ENCODE measurements at regions not wholly inside any gene's neighbourhood (a gene's known extent, or its start where the extent isn't known, plus 50 kb on each side); places are given as distances from the start of the nearest gene placed in this dataset.
"Not testable (repeated sequence)": the region's sequence is repeated elsewhere in the genome, so short reads cannot be mapped to it uniquely, and the experiment has no call there.

DNA sequence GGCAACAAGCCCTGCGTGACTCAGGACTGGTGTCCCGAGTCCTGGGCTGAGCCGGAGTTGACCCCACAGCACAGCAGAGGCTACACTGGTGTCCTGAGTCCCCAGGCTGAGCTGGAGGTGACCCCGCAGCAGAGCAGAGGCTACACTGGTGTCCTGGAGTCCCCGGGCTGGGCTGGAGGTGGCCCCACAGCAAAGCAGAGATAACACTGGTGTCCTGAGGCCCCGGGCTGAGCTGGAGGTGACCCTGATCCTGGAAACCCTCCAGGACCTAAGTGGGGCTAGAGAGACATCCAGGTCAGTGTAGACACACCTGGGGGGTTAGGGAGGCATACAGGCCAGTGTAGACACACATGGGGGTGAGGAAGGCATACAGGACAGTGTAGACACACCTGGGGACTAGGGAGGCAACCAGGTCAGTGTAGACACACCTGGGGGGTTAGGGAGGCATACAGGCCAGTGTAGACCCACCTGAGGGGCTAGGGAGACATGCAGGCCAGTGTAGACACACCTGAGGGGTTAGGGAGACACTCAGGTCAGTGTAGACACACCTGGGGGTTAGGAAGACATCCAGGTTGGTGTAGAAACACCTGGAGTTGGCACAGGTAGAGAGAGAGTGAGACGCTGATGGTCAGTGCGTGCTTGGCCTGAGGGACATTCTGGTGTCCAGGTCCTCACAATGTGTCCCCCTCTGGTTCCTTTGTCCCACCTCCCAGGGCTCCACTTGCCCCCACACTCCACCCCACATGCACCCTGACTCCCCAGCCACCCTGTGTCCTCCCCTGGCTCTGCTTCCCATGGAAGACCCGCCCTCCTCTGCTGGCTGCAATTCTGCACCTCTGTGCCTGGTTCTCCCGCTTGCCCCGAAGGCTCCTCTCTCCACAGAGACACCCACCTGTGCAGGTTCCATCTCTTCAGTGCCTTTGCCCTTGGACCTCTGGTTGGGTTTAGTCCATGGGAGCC lies 321.6 kb upstream of the SFSWAP start:
- DNase-seq (ENCODE audit: low read depth, low spot score) = no peak

DNA sequence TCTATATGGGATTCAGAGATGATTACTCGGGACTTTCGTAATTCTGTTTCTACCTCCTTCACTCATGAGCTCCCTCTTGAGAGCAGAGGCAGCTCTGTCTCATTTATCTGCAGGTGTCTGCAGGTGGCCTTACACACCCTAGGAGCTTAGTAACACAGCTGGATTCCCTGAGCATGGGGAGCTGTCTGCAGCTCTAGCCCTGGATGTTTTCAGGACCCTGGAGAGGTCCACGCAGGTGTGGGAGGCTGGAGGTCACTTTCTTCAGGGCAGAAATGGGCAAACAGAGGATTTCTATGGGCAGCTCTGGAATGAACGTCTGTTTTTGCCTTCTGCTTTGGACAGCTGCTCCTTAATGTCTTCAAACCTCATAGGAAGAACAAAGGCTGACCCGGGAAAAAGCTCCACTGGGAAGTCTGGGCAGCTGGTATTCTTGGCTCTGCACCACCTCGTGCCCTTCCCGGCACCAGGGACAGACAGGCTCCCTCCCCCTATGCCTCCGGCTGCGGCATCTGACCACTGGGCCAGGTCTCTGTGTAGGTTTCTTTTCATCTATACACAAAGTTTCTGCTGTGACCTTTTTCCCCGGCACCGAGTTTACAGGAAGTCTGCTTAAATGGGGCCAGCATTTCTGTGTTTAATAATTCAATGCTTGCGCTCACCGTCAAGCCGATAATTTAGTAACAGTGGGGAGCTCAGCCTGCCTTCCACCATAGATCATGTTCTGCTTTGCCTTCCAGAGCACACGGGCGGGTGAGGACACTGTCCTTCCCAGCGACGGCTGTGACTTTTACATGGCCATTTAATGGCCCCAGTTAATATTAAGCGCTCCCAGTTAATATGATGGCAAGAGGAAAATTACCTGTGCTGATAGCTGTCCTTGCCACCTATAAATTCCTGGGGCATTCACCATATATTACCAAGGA lies 320.2 kb upstream of the SFSWAP start:
- peak; percentile 81 for DNase-seq (ENCODE audit: low read depth, low spot score)

DNA sequence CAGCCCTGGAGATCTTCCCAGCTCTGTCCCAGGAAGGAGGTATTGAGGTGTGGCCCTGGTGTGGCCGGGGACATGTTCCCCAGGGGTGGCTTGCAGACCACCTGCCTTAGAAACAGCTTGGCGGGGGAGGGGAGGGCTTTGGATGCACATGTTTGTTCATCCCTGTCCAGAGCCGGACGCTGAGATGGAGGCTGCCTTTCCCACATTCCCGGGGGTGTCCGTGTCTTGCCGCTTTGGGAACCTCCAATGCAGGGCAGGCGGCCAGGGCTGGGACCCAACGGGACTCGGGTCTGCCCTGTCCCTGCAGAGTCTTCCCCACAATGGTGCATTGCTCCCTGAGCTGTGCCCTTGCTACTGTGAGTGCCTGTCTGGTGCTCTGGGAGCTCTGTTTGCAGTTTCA lies 319.5 kb upstream of the SFSWAP start:
- no peak for DNase-seq (ENCODE audit: low read depth, low spot score)

DNA sequence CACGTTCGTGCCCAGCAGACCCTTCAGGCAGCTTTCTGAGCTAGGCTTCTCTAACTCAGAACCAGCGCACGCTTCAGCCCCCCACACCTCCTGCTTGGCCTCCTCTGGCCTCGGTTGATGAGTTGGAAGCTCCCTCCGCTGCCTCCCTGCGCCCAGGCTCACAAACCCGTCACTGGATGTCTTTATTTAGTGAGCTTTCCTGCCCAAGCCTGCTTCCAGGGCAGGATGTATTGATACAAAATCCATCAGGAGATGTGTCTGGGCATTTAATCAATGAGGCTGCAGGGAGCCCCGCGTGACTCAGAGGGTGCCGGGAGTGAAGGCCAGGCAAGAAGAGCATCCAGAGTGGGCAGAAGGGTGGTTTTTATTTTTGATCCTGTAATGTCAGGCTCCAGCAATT lies 316.1 kb upstream of the SFSWAP start:
- not testable (repeated sequence) for DNase-seq (ENCODE audit: low read depth, low spot score)

DNA sequence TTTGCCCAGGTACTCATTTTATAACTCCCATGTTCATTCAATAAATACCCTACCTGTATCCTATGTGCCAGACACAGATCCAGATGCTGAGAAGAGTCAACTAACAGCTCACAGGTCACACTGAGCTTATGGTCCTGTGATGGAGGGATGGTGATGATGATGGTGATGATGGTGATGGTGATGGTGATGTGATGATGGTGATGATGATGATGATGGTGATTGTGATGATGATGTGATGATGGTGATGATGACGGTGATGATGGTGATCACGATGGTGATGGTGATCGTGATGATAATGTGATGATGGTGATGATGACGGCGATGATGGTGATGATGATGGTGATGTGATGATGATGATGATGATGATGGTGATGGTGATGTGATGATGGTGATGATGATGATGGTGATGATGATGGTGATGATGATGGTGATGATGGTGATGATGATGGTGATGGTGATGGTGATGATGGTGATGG lies 315.6 kb upstream of the SFSWAP start:
- not testable (repeated sequence) for DNase-seq (ENCODE audit: low read depth, low spot score)

DNA sequence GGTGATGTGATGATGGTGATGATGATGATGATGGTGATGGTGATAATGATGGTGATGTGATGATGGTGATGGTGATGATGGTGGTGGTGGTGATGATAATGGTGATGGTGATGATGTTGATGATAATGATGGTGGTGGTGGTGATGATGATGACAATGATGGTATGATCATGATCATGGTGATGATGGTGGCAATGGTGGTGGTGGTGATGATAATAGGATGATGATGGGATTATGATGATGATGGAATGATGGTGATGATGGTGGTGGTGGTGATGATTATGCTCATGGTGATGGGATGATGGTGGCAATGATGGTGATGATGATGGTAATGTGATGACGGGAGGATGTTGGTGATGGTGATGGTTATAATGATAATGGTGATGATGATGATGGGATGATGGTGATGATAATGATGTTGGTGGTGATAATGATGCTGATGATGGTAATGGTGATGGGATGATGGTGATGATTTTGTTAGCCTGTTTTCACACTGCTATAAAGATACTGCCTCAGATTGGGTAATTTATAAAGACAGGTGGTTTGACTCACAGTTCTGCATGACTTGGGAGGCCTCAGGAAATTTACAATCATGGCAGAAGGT lies 314.8 kb upstream of the SFSWAP start:
- no peak for DNase-seq (ENCODE audit: low read depth, low spot score)

DNA sequence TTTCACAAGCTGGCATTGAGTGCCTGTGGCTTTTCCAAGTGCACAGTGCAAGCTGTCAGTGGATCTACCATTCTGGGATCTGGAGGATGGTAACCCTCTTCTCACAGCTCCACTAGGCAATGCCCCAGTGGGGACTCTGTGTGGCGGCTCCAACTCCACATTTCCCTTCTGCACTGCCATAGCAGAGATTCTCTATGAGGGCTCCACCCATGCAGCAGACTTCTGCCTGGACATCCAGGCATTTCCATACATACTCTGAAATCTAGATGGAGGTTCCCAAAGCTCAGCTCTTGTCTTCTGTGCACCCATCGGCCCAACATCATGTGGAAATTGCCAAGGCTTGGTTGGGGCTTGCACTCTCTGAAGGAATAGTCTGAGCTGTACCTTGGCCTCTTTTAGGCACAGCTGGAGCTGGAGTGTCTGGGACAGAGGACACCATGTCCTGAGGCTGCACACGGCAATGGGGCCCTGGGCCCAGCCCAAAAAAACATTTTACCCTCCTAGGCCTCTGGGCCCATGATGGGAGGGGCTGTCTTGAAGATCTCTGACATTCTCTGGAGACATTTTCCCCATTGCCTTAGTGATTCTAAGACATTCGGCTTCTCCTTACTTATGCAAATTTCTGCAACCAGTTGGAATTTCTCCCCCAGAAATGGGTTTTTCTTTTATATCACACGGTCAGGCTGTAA lies 313.3 kb upstream of the SFSWAP start:
- DNase-seq (ENCODE audit: low read depth, low spot score) = no peak

DNA sequence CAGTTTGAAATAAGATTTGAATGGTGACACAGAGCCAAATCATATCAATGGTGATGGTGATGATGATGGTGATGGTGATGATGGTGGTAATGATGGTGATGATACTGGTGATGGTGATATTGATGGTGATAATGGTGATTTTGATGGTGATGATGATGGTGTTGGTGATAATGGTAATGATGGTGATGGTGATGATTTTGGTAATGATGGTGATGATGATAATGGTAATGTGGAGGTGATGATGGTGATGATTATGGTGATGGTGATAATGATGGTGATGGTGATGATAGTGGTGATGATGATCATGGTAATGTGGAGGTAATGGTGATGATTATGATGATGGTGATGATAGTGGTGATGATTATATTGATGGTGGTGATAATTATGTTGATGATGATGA lies 311.9 kb upstream of the SFSWAP start:
- no peak for DNase-seq (ENCODE audit: low read depth, low spot score)

DNA sequence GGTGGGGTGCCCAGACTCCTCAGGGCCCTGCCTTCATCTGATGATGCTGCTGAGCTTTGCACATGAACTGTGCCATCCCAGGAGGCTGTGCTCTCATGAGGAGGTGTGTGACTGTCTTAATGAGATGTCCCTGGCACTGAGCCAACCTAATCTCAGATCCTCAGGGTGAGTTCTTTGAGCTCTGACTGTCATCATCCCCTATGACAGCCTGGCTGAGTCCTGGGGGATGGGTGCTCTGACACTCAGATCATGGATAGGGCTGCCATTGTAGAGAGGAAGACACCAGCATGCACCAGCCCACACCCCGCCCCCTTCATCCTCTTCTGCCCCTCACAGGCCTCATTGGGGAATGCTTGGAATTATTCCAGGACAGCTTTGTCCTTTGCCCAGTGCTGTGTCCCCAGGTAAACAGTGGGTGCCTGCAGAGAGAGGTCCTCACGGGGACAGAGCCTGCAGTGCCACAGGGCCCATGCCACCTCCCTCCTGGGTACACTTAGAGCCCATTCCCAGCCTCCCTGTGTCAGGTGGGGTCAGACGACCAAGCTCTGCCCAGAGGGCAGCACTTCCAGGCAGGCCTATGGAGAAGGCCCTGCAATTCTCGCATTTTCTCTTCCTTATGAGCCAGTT lies 310.1 kb upstream of the SFSWAP start:
- not testable (repeated sequence) for DNase-seq (ENCODE audit: low read depth, low spot score)

DNA sequence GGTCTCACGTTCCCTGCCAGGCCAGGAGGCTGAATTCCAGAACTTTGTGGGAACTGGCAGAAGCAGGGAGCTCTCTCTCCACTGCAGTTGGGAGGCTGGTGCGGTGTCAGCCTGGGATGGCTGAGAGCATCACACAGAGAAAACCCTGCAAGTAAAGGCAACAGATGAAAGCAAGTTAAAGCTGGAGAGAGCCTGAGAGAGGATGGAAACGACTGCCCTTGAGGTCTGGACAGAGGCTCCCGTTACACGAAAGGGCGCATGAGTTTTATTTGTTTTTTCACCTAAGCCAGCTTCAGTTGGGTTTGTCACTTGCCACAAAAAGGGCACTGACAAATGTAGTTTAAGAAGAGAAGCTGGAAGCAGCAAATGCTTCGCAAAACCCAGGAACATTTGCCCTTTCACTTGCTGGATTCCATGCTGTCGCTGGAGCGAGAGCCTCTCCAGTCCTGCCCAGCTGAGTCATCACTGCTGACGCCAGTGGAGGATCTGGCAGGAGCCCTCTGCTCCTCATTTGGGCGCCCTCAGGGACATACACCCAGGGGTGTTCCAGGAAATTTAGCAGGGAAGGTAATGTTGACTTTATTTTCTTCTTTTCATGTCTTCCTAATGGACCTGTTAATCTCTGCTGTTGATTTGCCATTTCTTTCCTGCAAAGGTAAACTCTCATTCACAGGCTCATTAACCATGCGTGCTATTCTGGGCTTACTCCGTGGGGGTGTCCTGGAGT lies 308.8 kb upstream of the SFSWAP start:
- DNase-seq (ENCODE audit: low read depth, low spot score) = not testable (repeated sequence)

DNA sequence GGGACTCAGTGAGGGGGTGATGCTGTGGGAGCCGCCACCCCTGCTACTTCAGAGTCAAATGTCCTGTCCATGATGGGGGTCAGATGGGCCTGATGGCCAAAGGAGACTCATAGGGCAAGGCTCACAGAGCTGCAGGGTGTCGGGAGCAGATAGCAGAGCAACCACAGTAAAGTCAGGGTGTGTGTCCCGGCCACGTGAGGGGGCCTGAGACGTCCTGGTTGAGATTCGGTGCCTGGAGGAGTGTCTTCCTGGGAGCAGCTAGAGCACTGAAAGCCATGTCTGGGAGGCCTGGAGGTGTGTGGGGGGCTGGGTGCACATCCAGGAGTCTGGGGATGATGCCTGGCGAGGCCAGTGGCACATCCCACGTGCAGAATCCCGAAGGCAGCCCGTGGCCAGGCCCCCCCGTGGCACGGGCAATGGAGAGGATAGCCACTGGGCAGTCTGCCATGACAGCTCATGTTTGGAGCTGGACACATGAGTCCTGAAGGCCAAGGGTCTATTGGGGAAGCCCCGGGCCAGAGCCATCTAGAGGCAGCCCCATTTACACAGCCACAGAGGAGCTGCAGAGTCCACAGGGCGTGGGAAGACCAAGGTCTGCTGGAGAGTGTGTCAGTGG lies 308.0 kb upstream of the SFSWAP start:
- no peak for DNase-seq (ENCODE audit: low read depth, low spot score)

DNA sequence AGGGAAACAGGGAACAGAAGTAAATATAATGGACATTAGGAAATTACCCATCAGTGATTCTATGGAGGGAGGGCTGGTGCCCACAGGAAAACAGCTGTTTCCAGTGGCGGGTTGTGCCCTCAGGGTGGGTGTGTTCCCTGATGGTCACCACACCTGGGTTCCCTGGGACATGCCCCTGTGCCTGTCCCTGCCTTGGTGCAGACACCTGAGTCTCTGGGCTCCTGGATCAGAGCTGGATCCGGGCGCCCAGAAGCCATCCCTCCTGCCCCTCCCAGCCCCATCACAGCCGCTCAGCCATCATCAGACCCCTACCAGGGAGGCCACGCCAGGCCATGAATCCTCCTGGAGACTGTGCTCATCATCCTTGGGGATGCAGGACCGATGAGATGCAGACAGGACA lies 307.2 kb upstream of the SFSWAP start:
- no peak for DNase-seq (ENCODE audit: low read depth, low spot score)

DNA sequence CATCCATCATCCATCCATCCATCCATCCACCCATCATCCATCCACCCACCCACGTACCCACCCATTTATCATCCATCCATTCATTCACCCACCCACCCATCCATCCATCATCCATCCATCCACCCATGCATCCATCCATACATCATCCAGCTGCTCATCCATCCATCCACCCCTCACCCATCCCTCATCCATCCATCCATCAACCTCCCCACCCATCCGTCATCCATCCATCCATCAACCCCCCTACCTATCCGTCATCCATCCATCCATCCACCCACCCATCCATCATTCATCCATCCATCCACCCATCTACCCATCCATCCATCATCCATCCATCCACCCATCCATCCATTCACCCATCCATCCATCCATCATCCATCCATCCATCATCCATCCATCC lies 306.2 kb upstream of the SFSWAP start:
- no peak for DNase-seq (ENCODE audit: low read depth, low spot score)

DNA sequence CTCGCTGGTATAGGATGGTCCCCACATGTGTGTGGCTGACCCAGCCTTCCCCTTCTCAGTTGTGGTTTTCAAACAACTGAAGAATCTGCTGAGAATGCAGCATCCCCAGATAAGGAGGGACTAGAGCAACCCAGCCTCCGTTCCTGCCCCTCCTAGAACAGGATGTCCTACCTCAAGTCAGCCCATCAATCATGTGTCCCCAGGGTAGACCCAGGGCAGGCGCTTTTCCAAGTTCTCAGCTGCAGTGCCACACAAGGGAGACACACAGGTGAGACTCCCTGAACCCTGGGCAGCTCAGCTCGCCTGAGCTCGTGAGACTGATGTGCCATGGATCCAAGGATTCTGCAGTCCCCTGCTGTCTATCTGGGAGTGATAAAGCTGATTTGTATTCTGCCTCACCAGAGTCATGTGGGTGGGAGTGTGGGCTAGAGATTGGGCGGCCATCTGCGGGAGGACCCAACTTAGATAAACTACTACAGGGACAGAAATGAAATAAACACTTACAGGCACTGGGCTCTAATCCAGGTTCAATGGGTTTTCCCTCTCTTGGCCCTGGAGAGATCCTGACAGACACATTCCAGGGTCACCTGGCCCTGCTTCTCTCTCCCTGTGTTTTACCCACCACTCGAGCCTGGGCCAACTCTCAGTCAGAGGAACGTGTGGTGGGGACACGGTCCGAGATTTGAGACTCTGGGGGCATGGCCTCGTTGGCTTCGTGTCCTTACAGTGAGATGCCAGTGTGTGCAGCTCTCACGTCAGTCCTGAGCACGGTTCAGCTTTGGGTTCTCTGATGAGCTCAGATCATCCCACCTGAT lies 303.5 kb upstream of the SFSWAP start:
- DNase-seq (ENCODE audit: low read depth, low spot score) = no peak

DNA sequence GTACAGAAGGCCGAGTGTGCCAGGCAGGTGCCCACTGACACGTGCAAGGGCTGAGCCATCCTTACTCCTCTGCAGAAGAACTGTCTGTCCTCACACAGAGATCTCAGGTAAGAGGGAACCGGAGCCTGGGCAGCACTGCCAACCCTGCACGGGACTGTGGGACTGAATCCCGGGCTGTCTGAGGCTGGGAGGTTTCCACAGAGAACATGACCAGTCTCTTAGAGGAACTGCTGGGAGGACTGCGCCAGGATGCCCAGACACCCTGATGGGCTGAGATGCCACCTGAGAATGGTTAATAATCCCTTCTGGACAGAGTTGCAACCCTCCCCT lies 302.9 kb upstream of the SFSWAP start:
- no peak for DNase-seq (ENCODE audit: low read depth, low spot score)

DNA sequence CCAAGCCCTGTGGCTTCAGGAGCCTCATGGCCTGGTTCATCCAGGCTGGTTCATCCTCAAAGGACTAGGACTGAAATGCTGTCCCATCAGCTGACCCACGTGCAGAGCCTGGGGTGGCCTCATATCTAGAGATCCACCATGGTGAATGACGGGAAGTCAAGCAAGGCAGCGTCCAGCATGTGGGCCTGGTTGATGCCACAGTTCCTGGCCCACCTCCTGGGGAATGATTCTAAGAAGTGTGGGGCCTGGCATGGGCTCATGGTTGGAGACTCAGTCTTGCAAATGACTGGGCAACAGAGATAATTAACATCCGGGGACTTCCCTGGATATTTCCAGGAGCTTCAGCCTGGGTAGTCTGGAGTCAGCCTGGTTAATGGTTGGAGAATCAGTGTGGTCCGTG lies 302.4 kb upstream of the SFSWAP start:
- no peak for DNase-seq (ENCODE audit: low read depth, low spot score)

DNA sequence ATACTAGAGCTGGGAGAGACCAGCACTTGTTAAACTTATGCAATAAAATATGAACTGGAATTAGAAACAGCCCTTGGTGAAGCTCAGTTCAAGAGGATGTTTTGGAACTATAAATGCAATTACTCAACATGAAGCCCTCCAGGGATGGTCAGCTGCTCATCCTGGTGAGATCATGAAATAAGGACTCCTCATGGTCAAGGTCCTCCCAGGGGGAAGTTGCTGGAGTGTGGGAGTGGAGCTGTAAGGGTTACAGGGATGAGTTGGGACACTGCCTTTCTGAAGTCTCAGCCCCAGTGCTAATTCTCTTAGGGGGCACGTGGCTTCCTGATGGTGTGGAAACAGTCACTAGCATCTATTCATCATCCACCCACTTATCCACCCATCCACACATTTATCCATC lies 301.7 kb upstream of the SFSWAP start:
- DNase-seq (ENCODE audit: low read depth, low spot score) = no peak

DNA sequence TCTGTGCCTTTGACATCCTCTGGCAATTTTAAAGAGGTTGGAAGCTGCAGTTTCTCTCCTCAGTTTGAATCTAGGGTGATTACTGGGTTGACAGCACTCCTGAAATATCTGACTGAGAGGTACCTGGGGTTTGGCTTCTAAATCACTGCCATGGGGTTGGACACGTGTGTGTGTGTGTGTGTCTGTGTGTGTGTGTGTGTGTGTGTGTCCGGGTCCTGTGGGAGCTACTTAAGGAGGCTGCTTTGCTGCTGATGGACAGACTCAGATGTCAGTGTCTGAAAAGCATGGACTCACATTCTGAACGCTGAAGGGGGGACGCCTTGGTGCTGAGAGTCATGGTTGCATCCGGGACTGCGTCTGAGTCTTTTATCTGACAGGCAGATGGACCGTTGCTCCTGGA lies 299.1 kb upstream of the SFSWAP start:
- not testable (repeated sequence) for DNase-seq (ENCODE audit: low read depth, low spot score)

DNA sequence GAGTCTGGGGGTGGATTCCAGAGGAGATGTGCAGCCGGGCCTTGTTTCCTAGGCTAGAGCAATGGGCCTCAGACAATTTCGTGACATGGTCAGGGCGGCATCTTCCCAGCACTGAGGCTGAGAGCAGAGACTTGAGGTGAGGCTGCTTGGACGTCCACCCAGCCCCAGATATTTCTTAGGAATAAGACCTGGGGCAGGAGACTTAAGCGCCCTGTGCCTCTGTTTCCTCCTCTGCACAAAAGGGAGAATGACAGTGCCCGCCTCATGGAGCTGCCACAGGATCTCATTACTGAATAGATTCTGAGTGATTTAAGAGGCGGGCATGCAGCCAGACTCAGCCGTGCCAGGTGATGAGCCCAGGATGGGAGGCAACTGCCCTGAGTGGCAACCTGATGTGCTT lies 297.9 kb upstream of the SFSWAP start:
- no peak for DNase-seq (ENCODE audit: low read depth, low spot score)
